ENCODE measurements at regions not wholly inside any gene's neighbourhood (a gene's known extent, or its start where the extent isn't known, plus 50 kb on each side); places are given as distances from the start of the nearest gene placed in this dataset.

- no peak for TF ChIP-seq SMC3 (conservative IDR thresholded peaks at IDR 0.05; ENCODE audit: poor library complexity)
- no peak for TF ChIP-seq EZH2 (IDR thresholded peaks at IDR 0.05; ENCODE audit: borderline replicate concordance, insufficient read depth, low read length, poor library complexity, severe bottlenecking)
- TF ChIP-seq CTCF (IDR thresholded peaks at IDR 0.05; ENCODE audit: poor library complexity, severe bottlenecking) = no peak
- no peak for TF ChIP-seq POLR2AphosphoS5 (IDR thresholded peaks at IDR 0.05)
- TF ChIP-seq EP300 (conservative IDR thresholded peaks at IDR 0.05; ENCODE audit: poor library complexity, severe bottlenecking) = no peak
- no peak for TF ChIP-seq TAF1 (IDR thresholded peaks at IDR 0.05; ENCODE audit: low read depth)
These were observed 477.3 kb downstream of the DIRAS2 start for GRCh38 chr9:90165281-90165680.
